ENCODE measurements at regions not wholly inside any gene's neighbourhood (a gene's known extent, or its start where the extent isn't known, plus 50 kb on each side); places are given as distances from the start of the nearest gene placed in this dataset.
"Not testable (repeated sequence)": the region's sequence is repeated elsewhere in the genome, so short reads cannot be mapped to it uniquely, and the experiment has no call there.

- DNase-seq (ENCODE audit: low spot score) = no peak
- Histone ChIP-seq H2AFZ (ENCODE audit: low read length) (no peak overlapping the region), H3K9me2 (ENCODE audit: insufficient read depth, low read length) (no peaks in the 10 kb centered on the region), H3K36me3 (ENCODE audit: insufficient read depth, low read length) (no peaks in the 10 kb centered on the region), H3K4me1 (ENCODE audit: insufficient read depth, low read length, poor library complexity, severe bottlenecking) (no peaks in the 10 kb centered on the region), H4K20me1 (ENCODE audit: insufficient read depth, low read length) (no peaks in the 10 kb centered on the region), H3K27ac (ENCODE audit: low read depth, low read length, poor library complexity, severe bottlenecking) (no peak overlapping the region), H3K4me3 (ENCODE audit: low read depth, low read length, poor library complexity, severe bottlenecking) (no peak overlapping the region), H3K79me2 (ENCODE audit: insufficient read depth, low read depth, low read length) (no peaks in the 10 kb centered on the region), H3K9me3 (ENCODE audit: low read length) (no peaks in the 10 kb centered on the region), H3K4me2 (ENCODE audit: low read length) (no peak overlapping the region)
- no peak for TF ChIP-seq CTCF (conservative IDR thresholded peaks at IDR 0.05; ENCODE audit: low read length)
- no peak for TF ChIP-seq EZH2phosphoT487 (IDR thresholded peaks at IDR 0.05; ENCODE audit: borderline replicate concordance, low read depth, low read length)
- CTCF ChIA-PET (ENCODE audit: unreplicated experiment) = no interaction called here
- POLR2A ChIA-PET = no interaction called here
- intact Hi-C loops (cut with micrococcal nuclease; ENCODE audit: unreplicated experiment) = no loop called here
- no TSS peak for BruUV-seq (replicated peaks)
Measured at GRCh38 chr19:31892060-31892459, 453.4 kb upstream of the ZNF507 start.

DNA sequence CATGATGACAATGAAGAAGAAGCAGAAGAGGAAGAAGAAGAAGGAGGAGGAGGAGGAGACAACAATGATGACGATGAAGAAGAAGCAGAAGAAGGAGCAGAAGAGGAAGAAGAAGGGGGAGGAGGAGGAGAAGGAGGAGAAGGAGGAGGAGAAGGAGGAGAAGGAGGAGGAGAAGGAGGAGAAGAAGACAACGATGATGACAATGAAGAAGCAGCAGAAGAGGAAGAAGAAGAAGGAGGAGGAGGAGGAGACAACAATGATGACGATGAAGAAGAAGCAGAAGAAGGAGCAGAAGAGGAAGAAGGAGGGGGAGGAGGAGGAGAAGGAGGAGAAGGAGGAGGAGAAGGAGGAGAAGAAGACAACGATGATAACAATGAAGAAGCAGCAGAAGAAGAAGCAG lies 451.9 kb upstream of the ZNF507 start:
- H3K79me2 ChIP-seq (ENCODE audit: insufficient read depth, low read depth, low read length); CTCF ChIA-PET (ENCODE audit: unreplicated experiment); H3K36me3 ChIP-seq (ENCODE audit: insufficient read depth, low read length); H3K9me3 ChIP-seq (ENCODE audit: low read length); DNase-seq (ENCODE audit: low spot score); H3K4me3 ChIP-seq (ENCODE audit: low read depth, low read length, poor library complexity, severe bottlenecking); H3K4me2 ChIP-seq (ENCODE audit: low read length); H3K9me2 ChIP-seq (ENCODE audit: insufficient read depth, low read length); H4K20me1 ChIP-seq (ENCODE audit: insufficient read depth, low read length); POLR2A ChIA-PET; H3K27ac ChIP-seq (ENCODE audit: low read depth, low read length, poor library complexity, severe bottlenecking); BruUV-seq (replicated peaks); intact Hi-C loops (cut with micrococcal nuclease; ENCODE audit: unreplicated experiment); H3K4me1 ChIP-seq (ENCODE audit: insufficient read depth, low read length, poor library complexity, severe bottlenecking); H2AFZ ChIP-seq (ENCODE audit: low read length): not testable (repeated sequence)

DNA sequence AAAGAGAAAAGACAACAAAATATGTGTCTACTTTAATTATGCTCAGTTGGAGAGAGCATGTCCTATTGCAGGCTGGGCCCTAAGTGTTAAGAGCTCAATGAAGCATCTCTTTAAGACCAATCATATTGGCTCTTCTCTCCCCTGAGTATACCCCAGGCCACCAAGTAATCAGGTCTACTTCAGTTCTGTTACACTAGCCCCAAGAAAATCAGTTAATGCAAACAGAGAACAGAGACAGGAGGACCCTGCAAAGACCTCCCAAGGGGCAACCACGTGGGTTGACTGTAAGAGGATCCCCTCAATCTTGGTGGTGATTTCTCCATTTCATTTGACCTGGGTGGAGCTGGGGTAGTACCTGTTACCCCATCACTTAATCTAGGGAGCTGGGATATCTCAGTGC lies 451.0 kb upstream of the ZNF507 start:
- TF ChIP-seq EZH2phosphoT487 (IDR thresholded peaks at IDR 0.05; ENCODE audit: borderline replicate concordance, low read depth, low read length) = no peak
- TF ChIP-seq CTCF (conservative IDR thresholded peaks at IDR 0.05; ENCODE audit: low read length) = no peak
- H3K27ac ChIP-seq (ENCODE audit: low read depth, low read length, poor library complexity, severe bottlenecking) = no peak overlapping the region
- H3K79me2 ChIP-seq (ENCODE audit: insufficient read depth, low read depth, low read length) = no peaks in the 10 kb centered on the region
- CTCF ChIA-PET (ENCODE audit: unreplicated experiment) = no interaction called here
- no peak overlapping the region for H3K4me2 ChIP-seq (ENCODE audit: low read length)
- no peaks in the 10 kb centered on the region for H3K4me1 ChIP-seq (ENCODE audit: insufficient read depth, low read length, poor library complexity, severe bottlenecking)
- no peaks in the 10 kb centered on the region for H4K20me1 ChIP-seq (ENCODE audit: insufficient read depth, low read length)
- no TSS peak for BruUV-seq (replicated peaks)
- H3K9me3 ChIP-seq (ENCODE audit: low read length) = no peaks in the 10 kb centered on the region
- H3K36me3 ChIP-seq (ENCODE audit: insufficient read depth, low read length) = no peaks in the 10 kb centered on the region
- no peak overlapping the region for H2AFZ ChIP-seq (ENCODE audit: low read length)
- no peak overlapping the region for H3K4me3 ChIP-seq (ENCODE audit: low read depth, low read length, poor library complexity, severe bottlenecking)
- DNase-seq (ENCODE audit: low spot score) = no peak
- intact Hi-C loops (cut with micrococcal nuclease; ENCODE audit: unreplicated experiment) = no loop called here
- POLR2A ChIA-PET = no interaction called here
- no peaks in the 10 kb centered on the region for H3K9me2 ChIP-seq (ENCODE audit: insufficient read depth, low read length)
